Stimulated activated CD4-positive, alpha-beta T cell treated with anti-CD3 and anti-CD28 coated beads, Interleukin-4, amount 100 ng/mL, for 4 hours (primary cell): ENCODE measurements at regions not wholly inside any gene's neighbourhood (a gene's known extent, or its start where the extent isn't known, plus 50 kb on each side); places are given as distances from the start of the nearest gene placed in this dataset.

Source experiments
- DNase-seq, 2 experiments: peaks; one replicate each; pipeline ENCODE4 v3.0.0-alpha.2; 2020

- DNase-seq, result no peak
Measured at GRCh38 chr10:63749915-63750314, 228.7 kb downstream of the REEP3 start.

GRCh38 chr10:63751836-63752235, 230.6 kb downstream of the REEP3 start:
- DNase-seq, result no peak

- no peak for DNase-seq
Measured at GRCh38 chr10:63752318-63752717, 231.1 kb downstream of the REEP3 start.

GRCh38 chr10:63753808-63754207, 232.6 kb downstream of the REEP3 start:
- DNase-seq, result no peak

GRCh38 chr10:63755441-63755840, 234.2 kb downstream of the REEP3 start:
- no peak for DNase-seq

- no peak for DNase-seq
Measured at GRCh38 chr10:63757067-63757466, 235.9 kb downstream of the REEP3 start.

GRCh38 chr10:63758080-63758479, 236.9 kb downstream of the REEP3 start:
- no peak for DNase-seq

GRCh38 chr10:63759335-63759734, 238.1 kb downstream of the REEP3 start:
- DNase-seq, result no peak

GRCh38 chr10:63760034-63760707, 239.0 kb downstream of the REEP3 start:
- no peak for DNase-seq

- no peak for DNase-seq
Measured at GRCh38 chr10:63760708-63761047, 239.5 kb downstream of the REEP3 start.

- DNase-seq, result no peak
Measured at GRCh38 chr10:63761243-63761642, 240.0 kb downstream of the REEP3 start.

- no peak for DNase-seq
Measured at GRCh38 chr10:63763744-63764143, 242.5 kb downstream of the REEP3 start.

- DNase-seq, result no peak
Measured at GRCh38 chr10:63765126-63765525, 243.9 kb downstream of the REEP3 start.

GRCh38 chr10:63766745-63767137, 245.5 kb downstream of the REEP3 start:
- DNase-seq, result no peak

GRCh38 chr10:63767138-63767801, 246.1 kb downstream of the REEP3 start:
- DNase-seq, result no peak

GRCh38 chr10:63769367-63769766, 248.2 kb downstream of the REEP3 start:
- DNase-seq, result no peak

GRCh38 chr10:63770523-63770922, 249.3 kb downstream of the REEP3 start:
- DNase-seq, result no peak

- DNase-seq, result no peak
Measured at GRCh38 chr10:63772491-63772890, 251.3 kb downstream of the REEP3 start.

- no peak for DNase-seq
Measured at GRCh38 chr10:63773106-63773505, 251.9 kb downstream of the REEP3 start.

GRCh38 chr10:63773962-63774361, 252.8 kb downstream of the REEP3 start:
- no peak for DNase-seq

- no peak for DNase-seq
Measured at GRCh38 chr10:63780101-63780500, 258.9 kb downstream of the REEP3 start.

GRCh38 chr10:63781226-63781625, 260.0 kb downstream of the REEP3 start:
- no peak for DNase-seq

- DNase-seq, result no peak
Measured at GRCh38 chr10:63783882-63784281, 262.7 kb downstream of the REEP3 start.

GRCh38 chr10:63788152-63788821, 267.1 kb downstream of the REEP3 start:
- no peak for DNase-seq
